ENCODE measurements at regions not wholly inside any gene's neighbourhood (a gene's known extent, or its start where the extent isn't known, plus 50 kb on each side); places are given as distances from the start of the nearest gene placed in this dataset.

DNA sequence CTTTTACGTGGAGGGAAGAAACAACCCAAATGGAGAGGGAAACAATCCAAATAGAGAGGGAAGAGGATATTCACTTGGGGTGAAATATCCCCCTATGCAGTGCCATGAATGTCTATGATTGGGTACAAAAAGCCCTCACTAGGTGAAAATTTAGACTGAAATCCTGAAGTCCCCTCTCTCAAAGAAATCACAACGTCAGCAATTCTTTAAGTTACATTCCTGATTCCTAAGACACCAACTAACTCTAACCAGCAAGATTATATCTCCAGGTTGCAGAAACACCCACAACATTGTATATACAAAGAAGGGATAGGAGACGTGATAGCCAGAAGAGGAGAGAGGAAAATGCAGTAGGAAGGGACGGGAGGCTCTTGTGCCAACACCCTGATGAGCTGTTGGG lies 374.3 kb downstream of the DCAF12L2 start:
- no peak for TF ChIP-seq NCOR1 (IDR thresholded peaks at IDR 0.05; ENCODE audit: borderline replicate concordance, low read length)
- no peak for TF ChIP-seq CTCF (CRISPR knock-in tag; IDR thresholded peaks at IDR 0.05)
- TF ChIP-seq STAG1 (CRISPR knock-in tag; IDR thresholded peaks at IDR 0.05): no peak
- TF ChIP-seq BRD4 (CRISPR knock-in tag; IDR thresholded peaks at IDR 0.05): no peak
- no peak for TF ChIP-seq CHD2 (IDR thresholded peaks at IDR 0.05; ENCODE audit: low read depth, low read length)
- no peak for TF ChIP-seq ZMYM2 (CRISPR knock-in tag; IDR thresholded peaks at IDR 0.05)
- no peak for TF ChIP-seq ZHX1 (CRISPR knock-in tag; IDR thresholded peaks at IDR 0.05; ENCODE audit: low read depth)
- no peak for TF ChIP-seq ELF4 (CRISPR knock-in tag; IDR thresholded peaks at IDR 0.05; ENCODE audit: borderline replicate concordance)
- no peak for TF ChIP-seq ZNF569 (CRISPR knock-in tag; IDR thresholded peaks at IDR 0.05; ENCODE audit: borderline replicate concordance)
- no peak for TF ChIP-seq GABPA (IDR thresholded peaks at IDR 0.05; ENCODE audit: low read depth, low read length)
- TF ChIP-seq GABPA (CRISPR knock-in tag; IDR thresholded peaks at IDR 0.05; ENCODE audit: low read depth): no peak
- no peak for TF ChIP-seq KLF11 (CRISPR knock-in tag; IDR thresholded peaks at IDR 0.05)
- TF ChIP-seq POLR2A (IDR thresholded peaks at IDR 0.05; ENCODE audit: insufficient read depth in 1 of 2, low read depth in 2 of 2, low read length in 2 of 2): no peak
- TF ChIP-seq RFXANK (CRISPR knock-in tag; IDR thresholded peaks at IDR 0.05): no peak
- TF ChIP-seq, protein P1, sequence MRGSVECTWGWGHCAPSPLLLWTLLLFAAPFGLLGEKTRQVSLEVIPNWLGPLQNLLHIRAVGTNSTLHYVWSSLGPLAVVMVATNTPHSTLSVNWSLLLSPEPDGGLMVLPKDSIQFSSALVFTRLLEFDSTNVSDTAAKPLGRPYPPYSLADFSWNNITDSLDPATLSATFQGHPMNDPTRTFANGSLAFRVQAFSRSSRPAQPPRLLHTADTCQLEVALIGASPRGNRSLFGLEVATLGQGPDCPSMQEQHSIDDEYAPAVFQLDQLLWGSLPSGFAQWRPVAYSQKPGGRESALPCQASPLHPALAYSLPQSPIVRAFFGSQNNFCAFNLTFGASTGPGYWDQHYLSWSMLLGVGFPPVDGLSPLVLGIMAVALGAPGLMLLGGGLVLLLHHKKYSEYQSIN (CRISPR knock-in tag; IDR thresholded peaks at IDR 0.05; ENCODE audit: borderline replicate concordance): no peak
